OCI-LY3 (cell line): ENCODE measurements at regions not wholly inside any gene's neighbourhood (a gene's known extent, or its start where the extent isn't known, plus 50 kb on each side); places are given as distances from the start of the nearest gene placed in this dataset.
"Not testable (repeated sequence)": the region's sequence is repeated elsewhere in the genome, so short reads cannot be mapped to it uniquely, and the experiment has no call there.

Experiments
- H2AFZ ChIP-seq: fragments of 200-600, 300-600 bp; shearing (Covaris generic); 2 replicates; pipeline ENCODE4 v1.6.0; 2014; ENCODE audit warnings: antibody characterized with exemption, low read depth, low read length
- H3K27ac ChIP-seq: fragments of 200-600, 300-600 bp; sonication (generic); 2 replicates; pipeline ENCODE4 v1.5.1; 2014; ENCODE audit warnings: mild to moderate bottlenecking, low read length, moderate library complexity, mixed read lengths
- H3K27me3 ChIP-seq: fragments of 200-600, 300-600 bp; sonication (generic); 2 replicates; pipeline ENCODE4 v1.6.1; 2014; ENCODE audit warnings: low read depth, low read length, mixed read lengths
- H3K36me3 ChIP-seq: fragments of 200-600, 300-600 bp; sonication (generic); replicated peaks from 2 replicates; pipeline ENCODE3; 2014; ENCODE audit warnings: low read depth, low read length, mixed read lengths
- H3K4me1 ChIP-seq: fragments of 300-600, 200-600 bp; sonication (generic); 2 replicates; pipeline ENCODE4 v1.6.1; 2014; ENCODE audit warnings: low read length, mixed read lengths
- H3K4me2 ChIP-seq: fragments of 200-600, 300-600 bp; sonication (generic); 2 replicates; pipeline ENCODE4 v1.6.1; 2014; ENCODE audit warnings: low read length, mixed read lengths
- H3K4me3 ChIP-seq: fragments of 300-600, 200-600 bp; sonication (generic); 2 replicates; pipeline ENCODE4 v1.5.1; 2014; ENCODE audit warnings: antibody characterized with exemption, mild to moderate bottlenecking, low read length, moderate library complexity
- H3K79me2 ChIP-seq: fragments of 300-600, 200-600 bp; shearing (Covaris generic); 2 replicates; pipeline ENCODE4 v1.6.1; 2014; ENCODE audit warnings: mild to moderate bottlenecking, low read length, mixed read lengths
- H3K9ac ChIP-seq: fragments of 300-600, 200-600 bp; shearing (Covaris generic); 2 replicates; pipeline ENCODE4 v1.6.0; 2014; ENCODE audit warnings: mild to moderate bottlenecking, low read length, moderate library complexity
- H3K9me3 ChIP-seq: fragments of 200-600, 300-600 bp; shearing (Covaris generic); 2 replicates; pipeline ENCODE4 v1.6.1; 2014; ENCODE audit warnings: low read length, mixed read lengths; ENCODE audit not compliant: insufficient read depth
- H4K20me1 ChIP-seq: fragments of 200-600, 300-600 bp; sonication (generic); 2 replicates; pipeline ENCODE4 v1.6.1; 2016; ENCODE audit warnings: low read length, mixed read lengths; ENCODE audit not compliant: insufficient read depth
- EZH2phosphoT487 ChIP-seq: fragments of 200-600 bp; shearing (Covaris generic); IDR thresholded peaks from 2 replicates; pipeline ENCODE4 v1.6.1; 2018; ENCODE audit warnings: antibody characterized with exemption, mixed run types, low read depth
- TF ChIP-seq, protein P1 (sequence below): fragments of 200-600, 300-600 bp; sonication (generic); IDR thresholded peaks from 2 replicates; pipeline ENCODE4 v1.5.1; 2014; ENCODE audit warnings: antibody characterized with exemption, low read length, low read depth

- H3K27ac ChIP-seq = no peak overlapping the region
- H2AFZ ChIP-seq = no peak overlapping the region
- no peak overlapping the region for H3K4me2 ChIP-seq
- no peaks in the 10 kb centered on the region for H3K27me3 ChIP-seq
- no peaks in the 10 kb centered on the region for H4K20me1 ChIP-seq
- H3K9ac ChIP-seq = no peak overlapping the region
- H3K79me2 ChIP-seq = no peaks in the 10 kb centered on the region
- H3K4me3 ChIP-seq = no peak overlapping the region
- no peaks in the 10 kb centered on the region for H3K9me3 ChIP-seq
- no peaks in the 10 kb centered on the region for H3K36me3 ChIP-seq
- no peak for TF ChIP-seq EZH2phosphoT487
- TF ChIP-seq, protein P1, sequence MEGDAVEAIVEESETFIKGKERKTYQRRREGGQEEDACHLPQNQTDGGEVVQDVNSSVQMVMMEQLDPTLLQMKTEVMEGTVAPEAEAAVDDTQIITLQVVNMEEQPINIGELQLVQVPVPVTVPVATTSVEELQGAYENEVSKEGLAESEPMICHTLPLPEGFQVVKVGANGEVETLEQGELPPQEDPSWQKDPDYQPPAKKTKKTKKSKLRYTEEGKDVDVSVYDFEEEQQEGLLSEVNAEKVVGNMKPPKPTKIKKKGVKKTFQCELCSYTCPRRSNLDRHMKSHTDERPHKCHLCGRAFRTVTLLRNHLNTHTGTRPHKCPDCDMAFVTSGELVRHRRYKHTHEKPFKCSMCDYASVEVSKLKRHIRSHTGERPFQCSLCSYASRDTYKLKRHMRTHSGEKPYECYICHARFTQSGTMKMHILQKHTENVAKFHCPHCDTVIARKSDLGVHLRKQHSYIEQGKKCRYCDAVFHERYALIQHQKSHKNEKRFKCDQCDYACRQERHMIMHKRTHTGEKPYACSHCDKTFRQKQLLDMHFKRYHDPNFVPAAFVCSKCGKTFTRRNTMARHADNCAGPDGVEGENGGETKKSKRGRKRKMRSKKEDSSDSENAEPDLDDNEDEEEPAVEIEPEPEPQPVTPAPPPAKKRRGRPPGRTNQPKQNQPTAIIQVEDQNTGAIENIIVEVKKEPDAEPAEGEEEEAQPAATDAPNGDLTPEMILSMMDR = no peak
- H3K4me1 ChIP-seq = no peaks in the 10 kb centered on the region
Measured at GRCh38 chr5:25694801-25695200, 1050.0 kb upstream of the CDH10 start.

DNA sequence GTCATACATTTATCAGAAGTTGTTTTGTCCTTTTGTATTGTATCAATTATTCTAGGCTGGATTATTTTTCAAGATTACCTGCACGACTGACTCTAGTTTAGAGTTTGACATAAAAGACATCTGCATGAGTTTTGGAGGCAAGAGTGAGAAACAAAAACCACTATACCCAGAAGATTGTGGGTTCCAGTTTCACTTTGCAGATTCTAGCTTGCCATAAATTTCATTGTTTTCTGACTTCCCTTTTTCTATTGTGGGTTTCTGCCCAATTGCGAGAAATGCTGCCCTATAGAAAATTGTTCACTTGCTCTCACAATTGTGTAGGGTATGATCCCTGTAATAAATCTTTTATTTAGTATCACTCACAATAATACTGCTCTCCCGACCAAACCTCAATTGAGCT is 1043.4 kb upstream of the CDH10 start:
- Histone ChIP-seq H3K9ac (no peak overlapping the region), H3K4me3 (no peak overlapping the region), H3K4me1 (peaks cover 8% of the 10 kb centered on the region), H3K36me3 (no peaks in the 10 kb centered on the region), H3K27me3 (no peaks in the 10 kb centered on the region), H2AFZ (no peak overlapping the region), H3K79me2 (no peaks in the 10 kb centered on the region), H3K27ac (no peak overlapping the region), H3K4me2 (peak overlapping the region; percentile 36), H3K9me3 (no peaks in the 10 kb centered on the region), H4K20me1 (no peaks in the 10 kb centered on the region)
- TF ChIP-seq, protein P1 = no peak
- TF ChIP-seq EZH2phosphoT487 = no peak

DNA sequence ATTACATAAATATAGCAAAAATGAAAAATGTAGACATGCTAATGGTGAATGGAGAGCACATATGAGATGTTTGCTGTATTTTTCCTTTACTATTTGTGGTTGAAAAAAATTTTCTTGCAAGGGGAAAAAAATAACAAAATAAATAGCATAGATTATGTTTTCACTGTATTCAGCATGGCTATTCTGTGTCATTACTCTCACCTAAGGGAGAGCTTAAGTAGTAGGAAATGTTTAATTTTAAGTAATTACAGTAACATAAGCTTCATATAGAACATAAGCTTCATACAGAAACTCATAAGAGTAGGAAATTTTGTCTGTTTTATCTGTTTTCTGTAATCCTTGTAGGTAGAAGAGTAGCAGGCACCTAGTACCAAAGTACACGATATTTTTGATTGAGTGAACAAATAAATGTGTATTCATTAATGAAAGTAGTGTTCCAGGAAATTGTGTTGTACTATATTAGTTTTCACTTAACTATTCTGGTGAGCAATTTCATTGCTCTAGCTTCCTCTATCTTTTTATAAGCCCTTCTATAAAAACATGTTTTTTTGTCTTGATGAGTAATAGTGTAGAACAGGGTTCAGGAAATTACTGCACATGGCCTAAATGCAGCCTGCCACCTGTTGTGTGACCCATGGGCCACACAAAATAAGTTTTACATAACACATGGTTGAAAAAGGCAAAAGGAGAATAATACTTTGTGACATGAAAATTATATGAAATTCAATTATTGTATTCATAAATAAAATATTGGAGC is 1025.0 kb upstream of the CDH10 start:
- Histone ChIP-seq H3K79me2 (no peaks in the 10 kb centered on the region), H4K20me1 (no peaks in the 10 kb centered on the region), H3K4me3 (no peak overlapping the region), H3K4me1 (no peaks in the 10 kb centered on the region), H3K27ac (no peak overlapping the region), H2AFZ (no peak overlapping the region), H3K27me3 (no peaks in the 10 kb centered on the region), H3K4me2 (no peak overlapping the region), H3K9me3 (no peaks in the 10 kb centered on the region), H3K9ac (no peak overlapping the region), H3K36me3 (no peaks in the 10 kb centered on the region)
- no peak for TF ChIP-seq EZH2phosphoT487
- TF ChIP-seq, protein P1 = no peak

DNA sequence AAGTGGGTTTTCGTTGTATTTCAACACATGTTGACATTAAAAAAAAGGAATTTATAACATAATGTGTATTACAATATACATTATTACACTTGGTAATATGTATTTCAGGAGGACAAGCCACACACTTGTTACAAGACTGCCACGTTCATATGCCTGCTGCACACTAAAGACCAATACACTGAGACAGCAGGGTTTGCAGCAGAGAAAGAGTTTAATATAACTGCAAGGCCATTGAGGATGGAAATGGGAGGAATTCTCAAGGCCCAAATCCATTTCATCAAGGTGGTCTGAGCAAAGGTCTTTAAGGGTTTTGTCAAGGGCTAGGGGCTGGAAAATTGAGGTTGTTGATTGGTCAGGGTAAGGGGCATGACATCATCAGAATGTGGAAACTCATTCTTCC is 1017.8 kb upstream of the CDH10 start:
- H3K4me1 ChIP-seq = no peaks in the 10 kb centered on the region
- H3K36me3 ChIP-seq = no peaks in the 10 kb centered on the region
- 0 out of 2 replicates have a peak, but pooled peaks cover 5% of the 10 kb centered on the region for H3K9me3 ChIP-seq
- no peak overlapping the region for H3K4me2 ChIP-seq
- H3K27me3 ChIP-seq = no peaks in the 10 kb centered on the region
- no peak overlapping the region for H3K9ac ChIP-seq
- no peak overlapping the region for H3K27ac ChIP-seq
- TF ChIP-seq EZH2phosphoT487 = no peak
- TF ChIP-seq, protein P1 = no peak
- no peaks in the 10 kb centered on the region for H3K79me2 ChIP-seq
- H4K20me1 ChIP-seq = no peaks in the 10 kb centered on the region
- H2AFZ ChIP-seq = no peak overlapping the region
- no peak overlapping the region for H3K4me3 ChIP-seq

GRCh38 chr5:25650316-25650715 is 1005.5 kb upstream of the CDH10 start:
- not testable (repeated sequence) for H3K9me3 ChIP-seq, H3K27ac ChIP-seq, H4K20me1 ChIP-seq, H2AFZ ChIP-seq, H3K27me3 ChIP-seq, H3K36me3 ChIP-seq, H3K4me3 ChIP-seq, H3K4me2 ChIP-seq, H3K9ac ChIP-seq, H3K4me1 ChIP-seq, H3K79me2 ChIP-seq
